A549 (cell line): ENCODE measurements at regions not wholly inside any gene's neighbourhood (a gene's known extent, or its start where the extent isn't known, plus 50 kb on each side); places are given as distances from the start of the nearest gene placed in this dataset.
A peak's percentile ranks its signal among the peaks of the same experiment; 100 is the strongest.

ENCODE experiments used
- BHLHE40 ChIP-seq: IDR thresholded peaks from 2 replicates; pipeline ENCODE4 v1.6.1; 2012; ENCODE audit warnings: low read depth, low read length, inconsistent platforms
- CEBPB ChIP-seq, 2 experiments: fragments of >200 bp in 1 of 2; sonication (Bioruptor Twin) in 1 of 2; formaldehyde crosslinking in 1 of 2; IDR thresholded peaks; 2 replicates each; pipeline ENCODE4 v1.6.1; 2012 to 2016
- EP300 ChIP-seq, 2 experiments: fragments of >200 bp; sonication (Bioruptor Twin); formaldehyde crosslinking; IDR thresholded peaks; 2 replicates in 1 of 2; 3 replicates in 1 of 2; pipeline ENCODE4 v1.6.1; 2016 to 2017
- KDM1A ChIP-seq: fragments of 200-600 bp; sonication (generic); IDR thresholded peaks from 2 replicates; pipeline ENCODE4 v1.6.1; 2016; ENCODE audit warnings: low read depth, mild to moderate bottlenecking
- KDM5A ChIP-seq: fragments of 200-600 bp; sonication (generic); IDR thresholded peaks from 2 replicates; pipeline ENCODE4 v1.6.1; 2016; ENCODE audit warnings: antibody characterized with exemption, mild to moderate bottlenecking
- MAFK ChIP-seq: fragments of 450-650 bp; IDR thresholded peaks from 2 replicates; pipeline ENCODE4 v1.6.1; 2014; ENCODE audit not compliant: partially characterized antibody
- POLR2A ChIP-seq: IDR thresholded peaks from 2 replicates; pipeline ENCODE4 v1.6.1; 2012; ENCODE audit warnings: mild to moderate bottlenecking, low read length
- SREBF2 ChIP-seq: fragments of 450-650 bp; IDR thresholded peaks from 2 replicates; pipeline ENCODE4 v1.6.1; 2014; ENCODE audit warnings: mild to moderate bottlenecking, moderate library complexity
- ZFP36 ChIP-seq: fragments of 450-650 bp; IDR thresholded peaks from 2 replicates; pipeline ENCODE4 v1.6.1; 2014; ENCODE audit warnings: borderline replicate concordance; ENCODE audit not compliant: partially characterized antibody
- TF ChIP-seq, protein P1 (sequence below): fragments of >200 bp; sonication (Bioruptor Twin); formaldehyde crosslinking; IDR thresholded peaks from 3 replicates; pipeline ENCODE4 v1.5.1; 2016
- TF ChIP-seq, protein P2 (sequence below): fragments of 250-450 bp; sonication (Bioruptor Pico); IDR thresholded peaks from 2 replicates; pipeline ENCODE4 v1.5.0; 2021; ENCODE audit warnings: mild to moderate bottlenecking, moderate library complexity, borderline replicate concordance
- TF ChIP-seq, protein P3 (sequence below): fragments of 450-650 bp; IDR thresholded peaks from 2 replicates; pipeline ENCODE4 v1.6.1; 2014; ENCODE audit warnings: antibody characterized with exemption
- TF ChIP-seq, protein P4 (sequence below): fragments of 150-350 bp; IDR thresholded peaks from 2 replicates; pipeline ENCODE4 v1.6.1; 2014; ENCODE audit warnings: low read depth, mild to moderate bottlenecking, low read length
- TF ChIP-seq, protein P5 (sequence below): fragments of 200-600 bp; sonication (generic); IDR thresholded peaks from 2 replicates; pipeline ENCODE4 v1.6.1; 2016; ENCODE audit warnings: antibody characterized with exemption, mild to moderate bottlenecking, moderate library complexity

DNA sequence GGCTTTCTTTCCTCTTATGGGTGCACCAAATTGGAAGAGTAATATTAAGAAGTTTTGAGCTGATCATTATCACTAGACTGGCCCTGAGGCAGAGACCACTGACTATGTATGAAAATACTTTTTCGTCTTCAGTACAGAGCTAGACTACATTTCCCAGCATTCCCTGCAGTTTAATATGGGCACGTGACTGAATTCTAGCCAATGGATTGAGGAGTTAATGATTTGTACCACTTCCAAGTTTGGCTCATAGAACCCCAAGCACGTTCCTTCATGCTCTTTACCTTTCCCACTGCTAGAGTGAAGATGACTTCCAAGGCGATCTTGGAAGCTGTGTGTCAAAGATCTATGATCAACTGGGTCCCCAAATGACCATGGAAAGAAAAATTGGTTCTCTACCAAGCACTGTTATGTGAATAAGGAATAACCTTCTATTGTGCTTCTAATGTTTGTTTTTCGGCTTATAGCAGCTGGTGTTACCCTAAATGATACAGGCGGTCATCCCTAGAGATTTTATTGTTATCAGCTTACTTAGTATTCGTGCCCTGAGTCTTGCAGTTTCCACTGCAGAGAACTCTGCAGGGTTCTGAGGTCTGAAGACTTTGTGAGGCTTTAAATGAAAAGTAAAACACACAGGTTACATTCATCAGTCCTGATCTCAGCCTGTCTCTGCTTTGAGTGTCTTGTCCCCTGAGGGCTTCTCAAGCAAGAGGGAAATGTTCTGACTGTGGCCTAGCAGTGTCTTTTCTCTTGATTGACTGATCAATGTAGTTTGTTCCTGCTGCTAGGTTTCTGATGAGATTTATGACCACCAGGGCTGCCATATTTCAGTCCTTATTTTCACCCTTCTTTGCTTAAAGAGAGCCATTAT is 486.8 kb downstream of the PDCD6IP start:
- TF ChIP-seq, protein P1, sequence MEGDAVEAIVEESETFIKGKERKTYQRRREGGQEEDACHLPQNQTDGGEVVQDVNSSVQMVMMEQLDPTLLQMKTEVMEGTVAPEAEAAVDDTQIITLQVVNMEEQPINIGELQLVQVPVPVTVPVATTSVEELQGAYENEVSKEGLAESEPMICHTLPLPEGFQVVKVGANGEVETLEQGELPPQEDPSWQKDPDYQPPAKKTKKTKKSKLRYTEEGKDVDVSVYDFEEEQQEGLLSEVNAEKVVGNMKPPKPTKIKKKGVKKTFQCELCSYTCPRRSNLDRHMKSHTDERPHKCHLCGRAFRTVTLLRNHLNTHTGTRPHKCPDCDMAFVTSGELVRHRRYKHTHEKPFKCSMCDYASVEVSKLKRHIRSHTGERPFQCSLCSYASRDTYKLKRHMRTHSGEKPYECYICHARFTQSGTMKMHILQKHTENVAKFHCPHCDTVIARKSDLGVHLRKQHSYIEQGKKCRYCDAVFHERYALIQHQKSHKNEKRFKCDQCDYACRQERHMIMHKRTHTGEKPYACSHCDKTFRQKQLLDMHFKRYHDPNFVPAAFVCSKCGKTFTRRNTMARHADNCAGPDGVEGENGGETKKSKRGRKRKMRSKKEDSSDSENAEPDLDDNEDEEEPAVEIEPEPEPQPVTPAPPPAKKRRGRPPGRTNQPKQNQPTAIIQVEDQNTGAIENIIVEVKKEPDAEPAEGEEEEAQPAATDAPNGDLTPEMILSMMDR = no peak
- no peak for TF ChIP-seq KDM1A
- TF ChIP-seq, protein P2, sequence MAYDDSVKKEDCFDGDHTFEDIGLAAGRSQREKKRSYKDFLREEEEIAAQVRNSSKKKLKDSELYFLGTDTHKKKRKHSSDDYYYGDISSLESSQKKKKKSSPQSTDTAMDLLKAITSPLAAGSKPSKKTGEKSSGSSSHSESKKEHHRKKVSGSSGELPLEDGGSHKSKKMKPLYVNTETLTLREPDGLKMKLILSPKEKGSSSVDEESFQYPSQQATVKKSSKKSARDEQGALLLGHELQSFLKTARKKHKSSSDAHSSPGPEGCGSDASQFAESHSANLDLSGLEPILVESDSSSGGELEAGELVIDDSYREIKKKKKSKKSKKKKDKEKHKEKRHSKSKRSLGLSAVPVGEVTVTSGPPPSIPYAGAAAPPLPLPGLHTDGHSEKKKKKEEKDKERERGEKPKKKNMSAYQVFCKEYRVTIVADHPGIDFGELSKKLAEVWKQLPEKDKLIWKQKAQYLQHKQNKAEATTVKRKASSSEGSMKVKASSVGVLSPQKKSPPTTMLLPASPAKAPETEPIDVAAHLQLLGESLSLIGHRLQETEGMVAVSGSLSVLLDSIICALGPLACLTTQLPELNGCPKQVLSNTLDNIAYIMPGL (CRISPR knock-in tag) = no peak
- TF ChIP-seq, protein P3, sequence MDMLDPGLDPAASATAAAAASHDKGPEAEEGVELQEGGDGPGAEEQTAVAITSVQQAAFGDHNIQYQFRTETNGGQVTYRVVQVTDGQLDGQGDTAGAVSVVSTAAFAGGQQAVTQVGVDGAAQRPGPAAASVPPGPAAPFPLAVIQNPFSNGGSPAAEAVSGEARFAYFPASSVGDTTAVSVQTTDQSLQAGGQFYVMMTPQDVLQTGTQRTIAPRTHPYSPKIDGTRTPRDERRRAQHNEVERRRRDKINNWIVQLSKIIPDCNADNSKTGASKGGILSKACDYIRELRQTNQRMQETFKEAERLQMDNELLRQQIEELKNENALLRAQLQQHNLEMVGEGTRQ = peak; percentile 49; the same call in 1 of the 2 replicates
- no peak for TF ChIP-seq BHLHE40
- TF ChIP-seq CEBPB (IDR thresholded peaks at IDR 0.05) = no peak
- no peak for TF ChIP-seq POLR2A
- no peak for TF ChIP-seq EP300 (IDR thresholded peaks at IDR 0.05)
- no peak for TF ChIP-seq KDM5A
- no peak for TF ChIP-seq MAFK
- no peak for TF ChIP-seq ZFP36
- TF ChIP-seq SREBF2 = no peak
- TF ChIP-seq, protein P4, sequence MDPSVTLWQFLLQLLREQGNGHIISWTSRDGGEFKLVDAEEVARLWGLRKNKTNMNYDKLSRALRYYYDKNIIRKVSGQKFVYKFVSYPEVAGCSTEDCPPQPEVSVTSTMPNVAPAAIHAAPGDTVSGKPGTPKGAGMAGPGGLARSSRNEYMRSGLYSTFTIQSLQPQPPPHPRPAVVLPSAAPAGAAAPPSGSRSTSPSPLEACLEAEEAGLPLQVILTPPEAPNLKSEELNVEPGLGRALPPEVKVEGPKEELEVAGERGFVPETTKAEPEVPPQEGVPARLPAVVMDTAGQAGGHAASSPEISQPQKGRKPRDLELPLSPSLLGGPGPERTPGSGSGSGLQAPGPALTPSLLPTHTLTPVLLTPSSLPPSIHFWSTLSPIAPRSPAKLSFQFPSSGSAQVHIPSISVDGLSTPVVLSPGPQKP = no peak
- TF ChIP-seq, protein P5, sequence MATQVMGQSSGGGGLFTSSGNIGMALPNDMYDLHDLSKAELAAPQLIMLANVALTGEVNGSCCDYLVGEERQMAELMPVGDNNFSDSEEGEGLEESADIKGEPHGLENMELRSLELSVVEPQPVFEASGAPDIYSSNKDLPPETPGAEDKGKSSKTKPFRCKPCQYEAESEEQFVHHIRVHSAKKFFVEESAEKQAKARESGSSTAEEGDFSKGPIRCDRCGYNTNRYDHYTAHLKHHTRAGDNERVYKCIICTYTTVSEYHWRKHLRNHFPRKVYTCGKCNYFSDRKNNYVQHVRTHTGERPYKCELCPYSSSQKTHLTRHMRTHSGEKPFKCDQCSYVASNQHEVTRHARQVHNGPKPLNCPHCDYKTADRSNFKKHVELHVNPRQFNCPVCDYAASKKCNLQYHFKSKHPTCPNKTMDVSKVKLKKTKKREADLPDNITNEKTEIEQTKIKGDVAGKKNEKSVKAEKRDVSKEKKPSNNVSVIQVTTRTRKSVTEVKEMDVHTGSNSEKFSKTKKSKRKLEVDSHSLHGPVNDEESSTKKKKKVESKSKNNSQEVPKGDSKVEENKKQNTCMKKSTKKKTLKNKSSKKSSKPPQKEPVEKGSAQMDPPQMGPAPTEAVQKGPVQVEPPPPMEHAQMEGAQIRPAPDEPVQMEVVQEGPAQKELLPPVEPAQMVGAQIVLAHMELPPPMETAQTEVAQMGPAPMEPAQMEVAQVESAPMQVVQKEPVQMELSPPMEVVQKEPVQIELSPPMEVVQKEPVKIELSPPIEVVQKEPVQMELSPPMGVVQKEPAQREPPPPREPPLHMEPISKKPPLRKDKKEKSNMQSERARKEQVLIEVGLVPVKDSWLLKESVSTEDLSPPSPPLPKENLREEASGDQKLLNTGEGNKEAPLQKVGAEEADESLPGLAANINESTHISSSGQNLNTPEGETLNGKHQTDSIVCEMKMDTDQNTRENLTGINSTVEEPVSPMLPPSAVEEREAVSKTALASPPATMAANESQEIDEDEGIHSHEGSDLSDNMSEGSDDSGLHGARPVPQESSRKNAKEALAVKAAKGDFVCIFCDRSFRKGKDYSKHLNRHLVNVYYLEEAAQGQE = no peak
